GM04503 (cell line): ENCODE measurements at regions not wholly inside any gene's neighbourhood (a gene's known extent, or its start where the extent isn't known, plus 50 kb on each side); places are given as distances from the start of the nearest gene placed in this dataset.

Experiments used
- DNase-seq: peaks from one replicate; pipeline ENCODE4 v3.0.0-alpha.2; 2012; ENCODE audit warnings: low read depth

- DNase-seq, result no peak
These were observed 459.0 kb upstream of the KLF4 start for GRCh38 chr9:107948601-107949000.

GRCh38 chr9:107948086-107948485, 458.5 kb upstream of the KLF4 start:
- no peak for DNase-seq

GRCh38 chr9:107946364-107947141, 457.0 kb upstream of the KLF4 start:
- no peak for DNase-seq

GRCh38 chr9:107945961-107946360, 456.4 kb upstream of the KLF4 start:
- DNase-seq, result no peak

- no peak for DNase-seq
These were observed 455.9 kb upstream of the KLF4 start for GRCh38 chr9:107945493-107945892.

GRCh38 chr9:107944387-107944786, 454.8 kb upstream of the KLF4 start:
- no peak for DNase-seq

- DNase-seq, result no peak
These were observed 454.3 kb upstream of the KLF4 start for GRCh38 chr9:107943901-107944300.

GRCh38 chr9:107942856-107943255, 453.3 kb upstream of the KLF4 start:
- no peak for DNase-seq

GRCh38 chr9:107942291-107942690, 452.7 kb upstream of the KLF4 start:
- no peak for DNase-seq

- no peak for DNase-seq
These were observed 451.3 kb upstream of the KLF4 start for GRCh38 chr9:107940616-107941595.

- DNase-seq, result no peak
These were observed 449.3 kb upstream of the KLF4 start for GRCh38 chr9:107938801-107939386.

GRCh38 chr9:107935931-107936330, 446.4 kb upstream of the KLF4 start:
- no peak for DNase-seq

GRCh38 chr9:107933516-107933915, 443.9 kb upstream of the KLF4 start:
- DNase-seq, result no peak

- DNase-seq, result no peak
These were observed 443.5 kb upstream of the KLF4 start for GRCh38 chr9:107933097-107933496.

GRCh38 chr9:107932601-107933000, 443.0 kb upstream of the KLF4 start:
- DNase-seq, result no peak

- DNase-seq, result no peak
These were observed 442.5 kb upstream of the KLF4 start for GRCh38 chr9:107932046-107932445.

GRCh38 chr9:107931071-107931715, 441.6 kb upstream of the KLF4 start:
- DNase-seq, result no peak

- DNase-seq, result no peak
These were observed 439.9 kb upstream of the KLF4 start for GRCh38 chr9:107929443-107929842.

GRCh38 chr9:107928701-107929371, 439.3 kb upstream of the KLF4 start:
- no peak for DNase-seq

- no peak for DNase-seq
These were observed 437.7 kb upstream of the KLF4 start for GRCh38 chr9:107927276-107927675.

GRCh38 chr9:107925749-107926297, 436.3 kb upstream of the KLF4 start:
- DNase-seq, result no peak
